Esophagus muscularis mucosa (tissue), 2 donors: ENCODE measurements at regions not wholly inside any gene's neighbourhood (a gene's known extent, or its start where the extent isn't known, plus 50 kb on each side); places are given as distances from the start of the nearest gene placed in this dataset.
"Not testable (repeated sequence)": the region's sequence is repeated elsewhere in the genome, so short reads cannot be mapped to it uniquely, and the experiment has no call there.

Source experiments
- EP300 ChIP-seq: sonication (generic); formaldehyde crosslinking; IDR thresholded peaks from one replicate; pipeline ENCODE4 v1.6.1; 2017; ENCODE audit warnings: antibody characterized with exemption
- POLR2A ChIP-seq: fragments of 450-650 bp; IDR thresholded peaks from one replicate; pipeline ENCODE4 v1.6.1; 2017; ENCODE audit warnings: antibody characterized with exemption, moderate library complexity, mild to moderate bottlenecking, low read depth

DNA sequence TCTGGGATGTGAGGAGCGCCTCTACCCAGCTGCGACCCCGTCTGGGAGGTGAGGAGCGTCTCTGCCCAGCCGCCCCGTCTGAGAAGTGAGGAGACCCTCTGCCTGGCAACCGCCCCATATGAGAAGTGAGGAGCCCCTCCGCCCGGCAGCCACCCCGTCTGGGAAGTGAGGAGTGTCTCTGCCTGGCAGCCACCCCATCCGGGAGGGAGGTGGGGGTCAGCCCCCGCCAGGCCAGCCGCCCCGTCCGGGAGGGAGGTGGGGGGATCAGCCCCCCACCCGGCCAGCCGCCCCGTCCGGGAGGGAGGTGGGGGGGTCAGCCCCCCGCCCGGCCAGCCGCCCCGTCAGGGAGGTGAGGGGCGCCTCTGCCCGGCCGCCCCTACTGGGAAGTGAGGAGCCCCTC lies 76.0 kb downstream of the FZD4 start:
- not testable (repeated sequence) for TF ChIP-seq EP300, POLR2A
